ENCODE measurements at regions not wholly inside any gene's neighbourhood (a gene's known extent, or its start where the extent isn't known, plus 50 kb on each side); places are given as distances from the start of the nearest gene placed in this dataset.

DNA sequence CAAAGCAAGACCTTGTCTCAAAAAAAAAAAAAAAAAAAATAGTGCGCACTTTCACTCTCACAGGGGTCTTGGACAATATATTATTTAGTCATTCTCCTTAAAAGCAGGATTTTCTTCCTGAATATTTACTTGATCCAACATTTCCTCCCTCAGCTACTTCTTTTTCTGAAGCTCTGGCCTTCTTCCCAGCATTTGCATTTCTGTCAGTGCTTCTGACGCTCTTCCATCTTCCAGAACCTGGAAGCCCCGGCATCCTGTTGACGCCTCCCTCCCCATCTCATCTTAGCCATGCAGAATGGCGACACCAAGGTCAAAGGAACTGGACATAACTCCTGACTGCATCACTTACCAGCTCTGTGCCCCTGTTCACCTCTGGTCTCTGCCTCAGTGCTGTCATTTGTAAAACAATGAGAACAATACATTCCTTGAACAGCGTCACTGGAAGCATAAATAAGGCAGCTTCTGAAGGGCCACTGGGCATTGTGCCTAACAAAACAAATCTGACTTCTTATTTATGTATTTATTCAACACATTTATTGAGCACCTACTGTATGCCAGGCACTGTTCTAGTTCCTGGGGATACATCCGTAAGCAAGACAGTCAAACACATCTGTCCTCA lies 90.9 kb upstream of the MDM1 start:
- no peak overlapping the region for H3K27ac ChIP-seq
- TF ChIP-seq CTCF (conservative IDR thresholded peaks at IDR 0.05) (no peak), ZFX (IDR thresholded peaks at IDR 0.05) (no peak)

- TF ChIP-seq CTCF (conservative IDR thresholded peaks at IDR 0.05) (no peak), ZFX (IDR thresholded peaks at IDR 0.05) (no peak)
- H3K27ac ChIP-seq: no peak overlapping the region
These were observed 93.8 kb upstream of the MDM1 start for GRCh38 chr12:68425998-68426397.

DNA sequence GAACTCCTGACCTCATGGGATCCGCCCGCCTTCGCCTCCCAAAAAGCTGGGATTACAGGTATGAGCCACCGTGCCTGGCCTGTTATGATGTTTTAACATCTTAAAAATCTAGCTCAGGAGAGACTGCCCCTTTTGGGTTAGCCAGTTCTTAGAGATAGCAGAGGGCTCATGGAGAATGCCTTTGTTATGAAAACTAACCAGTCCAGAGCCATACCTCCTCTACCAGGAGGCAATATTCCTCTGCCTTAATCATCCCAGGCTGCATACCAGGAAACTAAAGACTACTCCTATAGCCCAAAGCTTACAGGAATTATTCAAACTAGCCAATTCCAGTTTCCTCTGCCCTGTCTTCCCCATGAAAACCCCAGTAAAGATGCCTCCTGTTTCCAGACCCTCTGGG lies 96.0 kb upstream of the MDM1 start:
- TF ChIP-seq ZFX (IDR thresholded peaks at IDR 0.05) (no peak), CTCF (conservative IDR thresholded peaks at IDR 0.05) (no peak)
- no peak overlapping the region for H3K27ac ChIP-seq

DNA sequence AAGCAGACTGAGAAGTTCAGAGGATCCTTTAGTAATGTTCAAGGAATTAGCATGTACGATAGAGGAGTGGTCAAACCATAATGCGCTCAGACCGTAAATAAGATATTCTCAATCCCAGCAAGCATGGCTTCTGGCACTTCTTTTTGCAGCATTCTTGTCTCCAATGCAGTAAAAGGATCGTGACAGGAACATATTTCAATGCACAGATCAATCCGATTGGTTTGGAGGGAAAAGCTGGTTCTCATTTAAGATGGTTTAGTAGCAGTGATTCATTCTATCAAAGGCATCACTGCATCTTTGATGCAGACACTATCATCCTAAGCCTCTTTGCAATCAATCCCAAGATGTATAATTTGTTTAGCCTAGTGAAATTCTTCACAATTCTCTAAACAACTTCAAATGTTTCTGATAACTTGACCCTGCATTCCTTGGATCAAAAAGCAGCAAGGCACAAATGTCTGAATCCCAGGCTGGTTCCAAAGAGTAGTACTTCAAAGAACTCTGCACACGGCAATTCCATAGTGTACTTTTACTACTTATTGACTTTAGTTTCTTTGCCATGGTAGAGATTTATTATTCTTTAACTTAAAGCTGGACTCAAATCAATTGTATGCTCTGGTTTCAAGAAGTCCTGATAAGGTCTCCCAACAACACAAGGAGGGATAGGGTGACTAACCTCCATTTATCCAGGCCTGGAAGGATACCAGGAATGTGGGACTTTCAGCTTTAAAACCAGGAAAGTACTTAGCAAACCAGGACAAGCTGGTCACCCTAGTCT lies 96.8 kb upstream of the MDM1 start:
- no peak overlapping the region for H3K27ac ChIP-seq
- no peak for TF ChIP-seq ZFX (IDR thresholded peaks at IDR 0.05)
- no peak for TF ChIP-seq CTCF (conservative IDR thresholded peaks at IDR 0.05)

DNA sequence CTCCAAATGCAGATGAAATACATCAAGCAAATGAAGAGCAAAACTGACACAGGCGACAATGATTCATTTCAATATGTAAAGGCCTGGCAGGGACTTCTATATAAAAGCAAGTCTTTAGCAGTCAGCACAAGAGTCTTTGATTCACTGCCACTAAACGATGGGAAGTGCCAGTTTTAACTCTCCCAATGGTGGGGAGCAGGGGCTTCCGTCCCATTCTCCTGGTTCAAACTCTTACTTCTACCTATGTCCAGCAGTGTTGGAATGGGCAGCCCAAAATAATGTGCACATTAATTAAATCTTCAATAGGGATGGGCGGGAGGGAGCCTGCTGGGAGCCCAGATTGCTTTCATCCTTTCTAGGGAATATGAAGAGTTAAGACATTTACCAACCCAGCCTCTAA lies 97.5 kb upstream of the MDM1 start:
- no peak for TF ChIP-seq CTCF (conservative IDR thresholded peaks at IDR 0.05)
- no peak for TF ChIP-seq ZFX (IDR thresholded peaks at IDR 0.05)
- no peak overlapping the region for H3K27ac ChIP-seq

DNA sequence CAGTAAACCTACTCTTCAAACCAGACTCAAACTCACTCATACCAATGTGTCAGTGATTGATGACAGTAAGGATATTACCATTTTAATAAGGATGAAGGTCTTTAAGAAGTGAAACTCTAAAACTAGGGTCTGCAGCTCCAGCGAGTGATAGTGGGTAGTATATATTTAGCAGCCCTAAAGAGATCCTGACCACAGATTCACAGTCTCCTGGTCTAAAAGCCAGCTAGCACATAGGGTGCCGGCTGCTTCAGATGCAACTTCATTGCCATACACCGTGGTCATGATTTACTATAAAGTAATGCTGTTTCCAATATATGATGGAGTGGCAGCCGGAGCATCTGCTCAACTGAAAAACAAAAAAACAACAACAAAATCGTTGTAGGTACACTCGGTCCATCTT lies 99.6 kb upstream of the MDM1 start:
- no peak for TF ChIP-seq ZFX (IDR thresholded peaks at IDR 0.05)

GRCh38 chr12:68432622-68433021 lies 100.5 kb upstream of the MDM1 start:
- TF ChIP-seq ZFX (IDR thresholded peaks at IDR 0.05): no peak
- no peak overlapping the region; the same call in 1 of the 2 replicates for H3K27ac ChIP-seq

More for the DNA sequence above, 99.6 kb upstream of the MDM1 start:
- no peak overlapping the region for H3K27ac ChIP-seq

GRCh38 chr12:68434391-68435298 lies 102.5 kb upstream of the MDM1 start:
- no peak for TF ChIP-seq ZFX (IDR thresholded peaks at IDR 0.05)
- no peak for TF ChIP-seq CTCF (conservative IDR thresholded peaks at IDR 0.05)
- H3K27ac ChIP-seq: no peak overlapping the region

Measured in C4-2B (cell line).